VCaP (cell line): ENCODE measurements at regions not wholly inside any gene's neighbourhood (a gene's known extent, or its start where the extent isn't known, plus 50 kb on each side); places are given as distances from the start of the nearest gene placed in this dataset.

Experiments used
- H3K27ac ChIP-seq: fragments of 450-650 bp; 2 replicates; pipeline ENCODE4 v1.5.1; 2017
- CTCF ChIP-seq: fragments of 450-650 bp; conservative IDR thresholded peaks from 2 replicates; pipeline ENCODE4 v1.5.1; 2017; ENCODE audit warnings: mild to moderate bottlenecking, moderate library complexity

- H3K27ac ChIP-seq: no peak overlapping the region
- TF ChIP-seq CTCF: no peak
Measured at GRCh38 chr11:91194546-91194945, 971.7 kb upstream of the CHORDC1 start.

GRCh38 chr11:91188484-91188883, 965.6 kb upstream of the CHORDC1 start:
- no peak for TF ChIP-seq CTCF
- no peak overlapping the region for H3K27ac ChIP-seq

GRCh38 chr11:91187314-91187713, 964.5 kb upstream of the CHORDC1 start:
- no peak overlapping the region for H3K27ac ChIP-seq
- TF ChIP-seq CTCF: no peak

GRCh38 chr11:91178366-91178765, 955.5 kb upstream of the CHORDC1 start:
- no peak for TF ChIP-seq CTCF

GRCh38 chr11:91174734-91175133, 951.9 kb upstream of the CHORDC1 start:
- H3K27ac ChIP-seq: no peak overlapping the region
- no peak for TF ChIP-seq CTCF

More at GRCh38 chr11:91178366-91178765, 955.5 kb upstream of the CHORDC1 start:
- no peak overlapping the region for H3K27ac ChIP-seq

GRCh38 chr11:91174193-91174592, 951.3 kb upstream of the CHORDC1 start:
- no peak for TF ChIP-seq CTCF
- H3K27ac ChIP-seq: no peak overlapping the region

- no peak for TF ChIP-seq CTCF
Measured at GRCh38 chr11:91173701-91174100, 950.9 kb upstream of the CHORDC1 start.

GRCh38 chr11:91170711-91171110, 947.9 kb upstream of the CHORDC1 start:
- no peak overlapping the region for H3K27ac ChIP-seq
- TF ChIP-seq CTCF: no peak

More at GRCh38 chr11:91173701-91174100, 950.9 kb upstream of the CHORDC1 start:
- no peak overlapping the region for H3K27ac ChIP-seq
